GM19043 (cell line): ENCODE measurements at regions not wholly inside any gene's neighbourhood (a gene's known extent, or its start where the extent isn't known, plus 50 kb on each side); places are given as distances from the start of the nearest gene placed in this dataset.
"Not testable (repeated sequence)": the region's sequence is repeated elsewhere in the genome, so short reads cannot be mapped to it uniquely, and the experiment has no call there.

Experiments used
- ATAC-seq: cut with Tn5 transposase; IDR thresholded peaks from one replicate; pipeline ENCODE4 v1.9.1; 2021; ENCODE audit warnings: low read depth; ENCODE audit not compliant: unreplicated experiment

GRCh38 chr2:65600871-65601270, 168.5 kb upstream of the SPRED2 start:
- not testable (repeated sequence) for ATAC-seq

GRCh38 chr2:65600351-65600750, 168.0 kb upstream of the SPRED2 start:
- ATAC-seq = not testable (repeated sequence)

GRCh38 chr2:65599693-65600092, 167.3 kb upstream of the SPRED2 start:
- ATAC-seq = no peak

GRCh38 chr2:65598996-65599395, 166.6 kb upstream of the SPRED2 start:
- no peak for ATAC-seq

- ATAC-seq = no peak
These were observed 165.9 kb upstream of the SPRED2 start for GRCh38 chr2:65598264-65598663.

- ATAC-seq = no peak
These were observed 163.2 kb upstream of the SPRED2 start for GRCh38 chr2:65595630-65596029.

GRCh38 chr2:65594150-65594549, 161.8 kb upstream of the SPRED2 start:
- no peak for ATAC-seq

- no peak for ATAC-seq
These were observed 157.3 kb upstream of the SPRED2 start for GRCh38 chr2:65589667-65590066.

- ATAC-seq = no peak
These were observed 155.4 kb upstream of the SPRED2 start for GRCh38 chr2:65587779-65588178.

GRCh38 chr2:65586516-65586915, 154.1 kb upstream of the SPRED2 start:
- ATAC-seq = no peak

GRCh38 chr2:65583061-65583460, 150.7 kb upstream of the SPRED2 start:
- no peak for ATAC-seq

GRCh38 chr2:65582364-65582763, 150.0 kb upstream of the SPRED2 start:
- no peak for ATAC-seq

- no peak for ATAC-seq
These were observed 148.4 kb upstream of the SPRED2 start for GRCh38 chr2:65580824-65581223.

GRCh38 chr2:65579506-65580235, 147.3 kb upstream of the SPRED2 start:
- no peak for ATAC-seq

- ATAC-seq = no peak
These were observed 145.3 kb upstream of the SPRED2 start for GRCh38 chr2:65577654-65578053.

GRCh38 chr2:65576861-65577601, 144.6 kb upstream of the SPRED2 start:
- no peak for ATAC-seq

- ATAC-seq = no peak
These were observed 143.9 kb upstream of the SPRED2 start for GRCh38 chr2:65576278-65576677.

- no peak for ATAC-seq
These were observed 142.6 kb upstream of the SPRED2 start for GRCh38 chr2:65574993-65575392.

- ATAC-seq = not testable (repeated sequence)
These were observed 136.4 kb upstream of the SPRED2 start for GRCh38 chr2:65568656-65569440.

GRCh38 chr2:65566617-65567016, 134.2 kb upstream of the SPRED2 start:
- ATAC-seq = no peak

- no peak for ATAC-seq
These were observed 133.3 kb upstream of the SPRED2 start for GRCh38 chr2:65565681-65566080.
